Thymus (tissue), 11 donors: ENCODE measurements at regions not wholly inside any gene's neighbourhood (a gene's known extent, or its start where the extent isn't known, plus 50 kb on each side); places are given as distances from the start of the nearest gene placed in this dataset.

ENCODE experiments used
- DNase-seq, 9 donors: peaks; one replicate each; pipeline ENCODE4 v3.0.0-alpha.2; 2013; ENCODE audit warnings: low spot score in 9 of 9, low read depth in 6 of 9, missing footprints in 1 of 9
- H3K27ac ChIP-seq, 2 donors: one replicate each; pipeline ENCODE4 v1.5.1; 2013; ENCODE audit warnings: control low read depth in 1 of 2, low read depth in 1 of 2, low read length in 1 of 2, mild to moderate bottlenecking in 1 of 2, moderate library complexity in 1 of 2
- H3K27me3 ChIP-seq, 2 donors: one replicate each; pipeline ENCODE4 v1.5.1; 2013; ENCODE audit warnings: low read length in 1 of 2; ENCODE audit not compliant: control insufficient read depth in 2 of 2, insufficient read depth in 1 of 2
- H3K36me3 ChIP-seq, 2 donors: one replicate each; pipeline ENCODE4 v1.5.1; 2013; ENCODE audit warnings: low read length in 1 of 2, mild to moderate bottlenecking in 1 of 2, moderate library complexity in 1 of 2; ENCODE audit not compliant: control insufficient read depth in 2 of 2, insufficient read depth in 2 of 2
- H3K4me1 ChIP-seq, 2 donors: one replicate each; pipeline ENCODE4 v1.5.1; 2013; ENCODE audit warnings: low read length in 2 of 2; ENCODE audit not compliant: control insufficient read depth in 2 of 2, insufficient read depth in 2 of 2
- H3K4me3 ChIP-seq, 2 donors: one replicate each; pipeline ENCODE4 v1.5.1; 2013; ENCODE audit warnings: low read length in 2 of 2, control low read depth in 1 of 2, mild to moderate bottlenecking in 1 of 2
- H3K9me3 ChIP-seq, 2 donors: one replicate each; pipeline ENCODE4 v1.5.1; 2013; ENCODE audit warnings: low read length in 1 of 2, mild to moderate bottlenecking in 1 of 2; ENCODE audit not compliant: control insufficient read depth in 2 of 2, insufficient read depth in 1 of 2
- WGBS: extraction: QIAGEN DNeasy Blood & Tissue Kit; methylation state at CpG from one replicate; pipeline ENCODE4 v1.1.7; 2013; 5-methylcytosine and 5-hydroxymethylcytosine counted together
- donor health status: healthy.

DNA sequence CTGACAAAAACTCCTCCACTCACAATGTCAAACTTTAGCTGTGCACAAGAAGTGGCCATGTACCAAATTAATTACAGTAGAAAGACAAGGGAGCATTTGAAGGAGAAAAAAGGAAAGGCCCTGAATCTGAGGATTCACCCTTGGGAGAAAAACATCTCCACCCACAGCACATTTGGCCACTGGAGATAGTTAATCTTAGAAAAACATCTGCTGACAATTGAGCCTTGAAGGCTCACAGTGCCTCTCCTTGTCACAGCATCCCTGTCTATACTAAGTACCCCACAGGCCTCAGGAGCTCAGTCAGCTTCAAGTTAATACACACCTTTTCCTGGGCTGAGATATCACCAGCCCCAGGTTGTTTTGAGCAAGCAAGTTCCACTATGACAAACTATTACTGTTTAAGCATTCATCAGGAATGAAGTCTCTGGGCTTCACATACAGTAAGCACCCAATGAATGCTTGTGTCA is 78.1 kb upstream of the SETMAR start:
- no peak for DNase-seq
- Histone ChIP-seq H3K36me3 (no peaks in the 10 kb centered on the region), H3K4me3 (no peak overlapping the region), H3K9me3 (no peaks in the 10 kb centered on the region), H3K4me1 (no peaks in the 10 kb centered on the region), H3K27me3 (no peaks in the 10 kb centered on the region), H3K27ac (no peak overlapping the region)

DNA sequence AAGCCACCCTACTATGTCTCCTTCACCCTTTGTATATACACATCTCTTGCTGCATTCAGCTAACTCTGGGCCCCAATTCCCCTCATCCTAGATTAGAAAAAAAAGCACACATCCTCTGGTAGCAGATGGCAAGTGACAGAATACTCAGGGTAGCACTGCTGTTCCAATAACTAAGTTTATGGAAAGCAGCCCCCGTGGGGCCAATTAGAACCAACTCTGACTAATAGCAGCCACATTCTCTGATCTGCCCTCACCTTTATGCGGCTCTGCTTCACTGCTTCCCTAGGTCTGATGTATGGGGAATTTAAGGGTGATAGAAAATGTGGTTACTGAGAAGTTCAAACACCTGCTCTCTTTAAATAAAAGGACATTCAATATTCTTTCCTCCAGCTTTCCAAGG is 74.9 kb upstream of the SETMAR start:
- no peak for DNase-seq
- no peak overlapping the region for H3K4me3 ChIP-seq
- H3K9me3 ChIP-seq, result no peaks in the 10 kb centered on the region
- no peaks in the 10 kb centered on the region for H3K27me3 ChIP-seq
- H3K36me3 ChIP-seq, result no peaks in the 10 kb centered on the region
- no peaks in the 10 kb centered on the region for H3K4me1 ChIP-seq
- WGBS, result 94% methylated on average over 2 of the region's 2 CpGs
- no peak overlapping the region for H3K27ac ChIP-seq

DNA sequence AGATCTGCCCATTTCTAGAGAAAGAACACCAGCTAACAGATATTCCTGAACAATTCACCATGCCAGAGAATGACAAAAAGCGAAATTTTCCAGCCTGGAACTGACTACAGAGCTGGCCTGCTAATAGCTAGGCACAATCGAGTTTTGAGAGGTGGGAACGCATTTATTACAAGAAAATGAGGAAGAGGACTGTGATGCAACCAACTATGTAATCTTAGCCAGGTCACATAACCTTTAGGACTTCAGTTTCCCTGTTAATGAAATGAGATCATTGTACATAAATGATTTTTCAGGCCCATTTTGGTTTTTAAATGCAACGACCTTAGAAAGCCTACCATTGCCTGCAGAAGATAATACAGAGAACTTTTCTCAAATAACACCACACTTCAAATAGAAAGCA is 72.1 kb upstream of the SETMAR start:
- Histone ChIP-seq H3K4me3 (no peak overlapping the region), H3K27ac (no peak overlapping the region), H3K9me3 (no peaks in the 10 kb centered on the region), H3K4me1 (no peaks in the 10 kb centered on the region), H3K36me3 (no peaks in the 10 kb centered on the region), H3K27me3 (no peaks in the 10 kb centered on the region)
- no peak for DNase-seq
- 90% methylated on average over 4 of the region's 4 CpGs for WGBS

DNA sequence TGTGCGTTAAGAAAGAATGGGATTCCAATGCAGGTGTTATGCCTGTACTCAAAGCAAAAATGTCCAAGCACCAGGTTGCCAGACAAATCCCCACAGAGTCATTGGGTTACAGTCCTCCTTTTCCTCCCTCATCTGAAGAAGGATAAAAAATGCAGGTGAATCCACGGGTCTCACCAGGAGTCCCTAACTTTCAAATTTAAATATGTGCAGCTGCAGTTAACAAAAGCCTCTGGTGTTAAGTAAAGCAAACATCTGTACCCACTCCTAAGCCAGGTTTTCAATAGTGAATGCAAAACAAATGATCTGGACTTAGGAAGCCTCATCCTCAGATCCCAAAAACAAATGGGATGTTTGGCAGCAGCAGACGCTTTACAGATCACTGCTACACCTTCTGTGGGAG is 70.4 kb upstream of the SETMAR start:
- no peaks in the 10 kb centered on the region for H3K4me1 ChIP-seq
- 93% methylated on average over 3 of the region's 3 CpGs for WGBS
- DNase-seq, result no peak
- H3K9me3 ChIP-seq, result no peaks in the 10 kb centered on the region
- no peaks in the 10 kb centered on the region for H3K27me3 ChIP-seq
- H3K4me3 ChIP-seq, result no peak overlapping the region
- no peak overlapping the region for H3K27ac ChIP-seq
- no peaks in the 10 kb centered on the region for H3K36me3 ChIP-seq

DNA sequence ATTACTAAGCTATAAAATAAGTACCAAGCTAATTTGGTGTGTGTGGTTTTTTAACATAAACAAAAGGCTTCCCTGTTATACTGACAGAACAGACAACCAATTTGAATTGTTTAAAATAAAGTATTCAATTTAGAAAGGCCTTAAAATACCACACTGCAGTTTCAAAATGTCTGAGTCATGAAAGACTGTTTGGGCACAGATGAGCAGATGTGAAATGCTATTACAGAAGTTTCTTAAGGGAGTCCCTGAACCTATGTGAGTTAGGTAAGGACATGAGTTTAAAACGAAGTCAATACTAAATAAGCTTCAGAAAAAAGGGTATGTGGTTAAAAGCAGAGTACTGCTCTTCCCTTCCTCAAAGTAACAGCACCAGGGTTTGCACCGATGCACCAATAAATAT is 69.7 kb upstream of the SETMAR start:
- Histone ChIP-seq H3K4me3 (no peak overlapping the region), H3K36me3 (no peaks in the 10 kb centered on the region), H3K4me1 (no peaks in the 10 kb centered on the region), H3K9me3 (no peaks in the 10 kb centered on the region), H3K27ac (no peak overlapping the region), H3K27me3 (no peaks in the 10 kb centered on the region)
- no peak for DNase-seq
- 18% methylated on average over 2 of the region's 2 CpGs for WGBS

DNA sequence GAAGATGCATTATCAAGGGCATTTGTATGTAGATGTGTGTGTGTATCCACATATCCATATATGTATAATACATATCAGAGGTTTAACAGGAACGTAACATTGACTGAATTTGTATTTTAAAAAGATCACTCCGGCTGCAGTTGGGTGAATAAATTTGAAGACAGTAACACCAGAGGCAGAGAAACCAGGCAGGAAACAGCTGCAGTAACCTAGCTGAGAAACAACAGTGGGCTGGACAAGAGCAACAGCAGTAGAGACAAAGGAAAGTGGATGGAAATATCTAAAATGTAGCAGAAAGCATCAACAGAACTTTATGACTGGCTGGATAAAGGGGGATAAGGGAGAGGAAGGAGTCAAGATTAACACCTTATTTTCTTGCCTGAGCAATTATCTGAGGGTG is 68.3 kb upstream of the SETMAR start:
- Histone ChIP-seq H3K9me3 (no peaks in the 10 kb centered on the region), H3K27me3 (no peaks in the 10 kb centered on the region), H3K4me1 (no peaks in the 10 kb centered on the region), H3K27ac (no peak overlapping the region), H3K36me3 (no peaks in the 10 kb centered on the region), H3K4me3 (no peak overlapping the region)
- WGBS, result 7% methylated on average over 2 of the region's 2 CpGs
- peak in 1 of 9 donors; percentile 28 for DNase-seq

DNA sequence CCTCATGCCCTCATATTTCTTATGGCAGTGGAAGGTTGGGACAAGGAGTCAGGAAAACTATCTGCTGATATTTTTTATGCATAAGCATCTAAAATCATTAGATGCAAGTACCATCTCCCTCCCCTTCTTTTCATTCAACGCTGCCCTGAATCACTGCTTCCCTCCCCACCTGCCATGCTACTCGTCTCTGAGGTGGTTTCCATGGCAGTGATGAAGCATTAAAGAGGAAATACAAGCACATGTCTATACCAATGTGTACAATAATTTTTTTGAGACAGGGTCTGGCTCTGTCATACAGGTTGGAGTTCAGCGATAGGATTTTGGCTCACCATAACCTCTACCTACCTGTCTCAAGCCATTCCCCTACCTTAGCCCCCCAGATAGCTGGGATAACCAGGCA is 67.5 kb upstream of the SETMAR start:
- no peaks in the 10 kb centered on the region for H3K36me3 ChIP-seq
- H3K9me3 ChIP-seq, result no peaks in the 10 kb centered on the region
- peak in 1 of 9 donors; percentile 15 for DNase-seq
- 31% methylated on average over 3 of the region's 3 CpGs for WGBS
- H3K27ac ChIP-seq, result no peak overlapping the region
- H3K27me3 ChIP-seq, result no peaks in the 10 kb centered on the region
- H3K4me3 ChIP-seq, result no peak overlapping the region
- no peaks in the 10 kb centered on the region for H3K4me1 ChIP-seq

DNA sequence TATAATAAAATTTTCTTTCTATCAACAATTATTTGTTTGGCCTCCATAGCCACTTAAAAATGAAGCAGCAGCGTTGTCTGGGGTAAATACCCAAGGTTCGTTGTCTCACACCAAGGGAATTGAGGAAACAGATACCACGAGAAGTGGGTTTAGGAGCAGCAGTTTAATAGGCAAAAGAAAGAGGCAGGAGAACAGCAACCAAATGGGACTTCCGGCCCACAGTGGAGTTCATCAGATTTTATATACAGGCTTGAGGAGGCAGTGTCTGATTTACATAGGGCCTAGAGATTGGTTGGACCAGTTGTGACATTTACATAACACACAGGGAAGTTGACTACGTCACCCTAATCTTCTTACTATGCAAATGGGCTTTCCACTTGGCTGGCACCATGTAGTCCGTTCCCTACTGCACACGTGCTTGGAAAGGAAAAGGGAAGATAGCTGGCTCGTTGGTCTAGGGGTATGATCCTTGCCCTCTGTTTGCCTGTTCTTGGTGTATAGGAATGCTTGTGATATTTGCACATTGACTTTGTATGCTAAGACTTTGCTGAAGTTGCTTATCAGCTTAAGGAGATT is 61.5 kb upstream of the SETMAR start:
- WGBS, result 95% methylated on average over 8 of the region's 8 CpGs
- no peaks in the 10 kb centered on the region for H3K9me3 ChIP-seq

DNA sequence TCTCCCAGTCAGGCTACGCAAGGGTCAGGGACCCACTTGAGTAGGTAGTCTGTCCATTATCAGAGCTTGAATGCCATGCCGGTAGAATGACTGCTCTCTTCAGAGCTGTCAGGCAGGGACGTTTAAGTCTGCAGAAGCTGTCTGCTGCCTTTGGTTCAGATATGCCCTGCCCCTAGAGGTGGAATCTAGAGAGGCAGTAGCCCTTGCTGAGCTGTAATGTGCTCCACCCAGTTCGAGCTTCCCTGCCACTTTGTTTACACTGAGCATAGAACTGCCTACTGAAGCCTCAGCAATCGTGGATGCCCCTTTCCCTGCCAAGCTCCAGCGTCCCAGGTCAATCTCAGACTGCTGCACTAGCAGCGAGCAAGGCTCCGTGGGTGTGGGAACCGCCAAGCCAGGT is 57.5 kb upstream of the SETMAR start:
- no peak overlapping the region for H3K27ac ChIP-seq
- no peaks in the 10 kb centered on the region for H3K4me1 ChIP-seq
- no peaks in the 10 kb centered on the region for H3K27me3 ChIP-seq
- 88% methylated on average over 9 of the region's 9 CpGs for WGBS
- no peaks in the 10 kb centered on the region for H3K9me3 ChIP-seq
- DNase-seq, result no peak
- no peak overlapping the region for H3K4me3 ChIP-seq
- H3K36me3 ChIP-seq, result no peaks in the 10 kb centered on the region

More for the DNA sequence above, 61.5 kb upstream of the SETMAR start:
- Histone ChIP-seq H3K27me3 (no peaks in the 10 kb centered on the region), H3K27ac (no peak overlapping the region), H3K4me3 (no peak overlapping the region), H3K4me1 (no peaks in the 10 kb centered on the region), H3K36me3 (no peaks in the 10 kb centered on the region)
- DNase-seq, result no peak

DNA sequence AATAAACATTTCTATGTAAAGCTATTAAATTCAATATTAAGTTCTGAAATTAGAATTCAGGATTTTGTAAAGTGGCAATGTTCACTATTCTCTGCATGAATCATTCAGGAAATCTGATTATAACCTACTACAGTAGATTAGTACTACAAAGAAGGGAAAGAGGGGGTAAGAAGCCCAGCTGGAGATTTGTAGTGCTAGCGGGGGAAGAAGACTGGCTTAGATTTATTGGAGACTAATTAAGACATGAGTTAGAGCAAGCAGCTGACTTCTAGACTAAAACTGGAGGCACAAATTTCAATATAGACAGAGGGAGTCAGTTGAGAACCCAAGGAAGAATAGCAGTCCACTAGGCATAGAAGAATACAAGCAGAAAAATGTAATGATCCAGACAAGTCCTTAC is 55.8 kb upstream of the SETMAR start:
- H3K4me3 ChIP-seq, result no peak overlapping the region
- no peaks in the 10 kb centered on the region for H3K36me3 ChIP-seq
- H3K27ac ChIP-seq, result no peak overlapping the region
- no peaks in the 10 kb centered on the region for H3K9me3 ChIP-seq
- H3K4me1 ChIP-seq, result no peaks in the 10 kb centered on the region
- no peaks in the 10 kb centered on the region for H3K27me3 ChIP-seq
- WGBS, result 93% methylated on average over 1 of the region's 1 CpG
- no peak for DNase-seq
